ENCODE measurements at regions not wholly inside any gene's neighbourhood (a gene's known extent, or its start where the extent isn't known, plus 50 kb on each side); places are given as distances from the start of the nearest gene placed in this dataset.

DNA sequence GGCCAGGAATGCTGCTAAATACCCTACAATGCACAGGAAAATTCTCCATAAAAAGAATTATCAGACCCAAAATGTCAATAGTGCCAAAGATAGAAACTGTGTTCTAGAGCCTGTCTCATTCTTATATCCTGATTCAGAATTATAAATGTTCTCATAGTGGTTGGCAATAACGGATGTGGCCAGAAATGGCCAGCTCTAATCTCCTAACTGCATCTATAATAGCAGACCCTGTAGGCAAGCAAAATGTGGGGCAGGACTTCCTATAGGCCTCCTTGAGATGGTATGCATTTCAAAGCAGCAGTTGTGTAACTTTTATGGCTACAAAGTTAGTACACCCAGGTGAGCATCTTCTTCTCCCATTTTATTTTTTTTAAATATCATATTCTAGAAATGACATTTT, 95.9 kb upstream of the SGIP1 start:
- Mint-ChIP-seq H3K27me3 (ENCODE audit: low read depth in 3 of 3) (no peaks in the 10 kb centered on the region), H3K4me3 (no peak overlapping the region), H3K4me1 (peaks cover 37% of the 10 kb centered on the region), H3K27ac (peak overlapping the region; percentile 95 to 99 (median 98)), H3K9me3 (peaks cover 0 to 2% (median 0%) of the 10 kb centered on the region in 7 donors), H3K36me3 (no peaks in the 10 kb centered on the region)
- no peaks in the 10 kb centered on the region for H3K27me3 ChIP-seq (ENCODE audit: control insufficient read depth in 2 of 2, insufficient read depth in 2 of 2, low read length in 2 of 2)
- H3K36me3 ChIP-seq (replicated peaks in 1 of 2; ENCODE audit: control insufficient read depth in 1 of 2, insufficient read depth in 2 of 2, low read length in 2 of 2): no peaks in the 10 kb centered on the region
- peaks cover 31 to 40% of the 10 kb centered on the region in 2 donors for H3K4me1 ChIP-seq (ENCODE audit: control insufficient read depth in 1 of 2, insufficient read depth in 2 of 2, low read length in 2 of 2)
- WGBS (ENCODE audit: insufficient coverage): no CpG with 5 or more reads among the region's 1 CpG
- no peaks in the 10 kb centered on the region for H3K79me2 ChIP-seq (ENCODE audit: insufficient read depth, low read length)
- DNase-seq: no peak
- no peak overlapping the region for H3K4me2 ChIP-seq (replicated peaks; ENCODE audit: extremely low read depth, low read length, poor library complexity, severe bottlenecking)
- intact Hi-C loops (cut with micrococcal nuclease): loop anchor here (2.0 to 5.0 kb wide), 3 partner anchors 36 to 101 kb away; no protein-coding TSS in a partner anchor
- no peaks in the 10 kb centered on the region for H4K20me1 ChIP-seq (ENCODE audit: insufficient read depth, low read length)
- no peak overlapping the region for H2AFZ ChIP-seq (ENCODE audit: insufficient read depth, low read depth, low read length, poor library complexity, severe bottlenecking)
- no peaks in the 10 kb centered on the region for H3K9me3 ChIP-seq (replicated peaks in 1 of 2; ENCODE audit: control insufficient read depth in 1 of 2, insufficient read depth in 1 of 2, low read length in 2 of 2)
- TF ChIP-seq, protein P1, sequence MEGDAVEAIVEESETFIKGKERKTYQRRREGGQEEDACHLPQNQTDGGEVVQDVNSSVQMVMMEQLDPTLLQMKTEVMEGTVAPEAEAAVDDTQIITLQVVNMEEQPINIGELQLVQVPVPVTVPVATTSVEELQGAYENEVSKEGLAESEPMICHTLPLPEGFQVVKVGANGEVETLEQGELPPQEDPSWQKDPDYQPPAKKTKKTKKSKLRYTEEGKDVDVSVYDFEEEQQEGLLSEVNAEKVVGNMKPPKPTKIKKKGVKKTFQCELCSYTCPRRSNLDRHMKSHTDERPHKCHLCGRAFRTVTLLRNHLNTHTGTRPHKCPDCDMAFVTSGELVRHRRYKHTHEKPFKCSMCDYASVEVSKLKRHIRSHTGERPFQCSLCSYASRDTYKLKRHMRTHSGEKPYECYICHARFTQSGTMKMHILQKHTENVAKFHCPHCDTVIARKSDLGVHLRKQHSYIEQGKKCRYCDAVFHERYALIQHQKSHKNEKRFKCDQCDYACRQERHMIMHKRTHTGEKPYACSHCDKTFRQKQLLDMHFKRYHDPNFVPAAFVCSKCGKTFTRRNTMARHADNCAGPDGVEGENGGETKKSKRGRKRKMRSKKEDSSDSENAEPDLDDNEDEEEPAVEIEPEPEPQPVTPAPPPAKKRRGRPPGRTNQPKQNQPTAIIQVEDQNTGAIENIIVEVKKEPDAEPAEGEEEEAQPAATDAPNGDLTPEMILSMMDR (IDR thresholded peaks at IDR 0.05): no peak
- no peak overlapping the region for H3K9ac ChIP-seq (ENCODE audit: insufficient read depth, low read length, poor library complexity, severe bottlenecking)
- H3K4me3 ChIP-seq (replicated peaks in 1 of 3; ENCODE audit: low read depth in 2 of 3, low read length in 3 of 3): no peak overlapping the region
- H3K27ac ChIP-seq (ENCODE audit: low read depth in 1 of 2, low read length in 2 of 2): peak overlapping the region; percentile 18 to 95

DNA sequence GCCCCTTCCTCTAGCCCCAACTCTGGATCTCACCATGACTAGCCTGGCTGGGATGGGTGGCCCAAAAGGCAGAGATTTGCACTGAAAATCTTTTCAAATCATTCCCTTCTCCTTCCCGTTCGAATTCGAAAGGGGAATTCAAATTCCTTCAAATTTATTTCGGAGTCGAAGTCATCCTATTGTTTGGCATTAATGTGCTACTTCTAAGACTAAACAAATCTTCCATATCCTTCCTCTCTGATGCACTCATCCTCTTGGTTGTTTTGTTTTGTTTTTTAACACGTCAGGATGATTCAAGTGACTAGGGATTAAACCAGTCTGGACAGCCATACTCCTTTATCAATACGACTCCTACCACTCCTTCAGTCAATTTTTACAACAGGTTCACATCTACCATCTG, 95.5 kb upstream of the SGIP1 start:
- peaks cover 31 to 40% of the 10 kb centered on the region in 2 donors for H3K4me1 ChIP-seq (ENCODE audit: control insufficient read depth in 1 of 2, insufficient read depth in 2 of 2, low read length in 2 of 2)
- H3K27ac ChIP-seq (ENCODE audit: low read depth in 1 of 2, low read length in 2 of 2): peak overlapping the region; percentile 18 to 95
- peak overlapping the region; percentile 58 to 83 for H3K4me3 Mint-ChIP-seq
- H3K36me3 ChIP-seq (replicated peaks in 1 of 2; ENCODE audit: control insufficient read depth in 1 of 2, insufficient read depth in 2 of 2, low read length in 2 of 2): no peaks in the 10 kb centered on the region
- peak overlapping the region; percentile 95 to 99 (median 98) for H3K27ac Mint-ChIP-seq
- H3K4me3 ChIP-seq (replicated peaks in 1 of 3; ENCODE audit: low read depth in 2 of 3, low read length in 3 of 3): peak overlapping the region; percentile 13 to 65 (median 41)
- WGBS (ENCODE audit: insufficient coverage): 80% methylated on average over 1 of the region's 7 CpGs
- peak overlapping the region; percentile 68 for H2AFZ ChIP-seq (ENCODE audit: insufficient read depth, low read depth, low read length, poor library complexity, severe bottlenecking)
- intact Hi-C loops (cut with micrococcal nuclease): loop anchor here (2.0 to 5.0 kb wide), 3 partner anchors 36 to 101 kb away; no protein-coding TSS in a partner anchor
- H3K4me1 Mint-ChIP-seq: peaks cover 38% of the 10 kb centered on the region
- no peaks in the 10 kb centered on the region for H3K9me3 ChIP-seq (replicated peaks in 1 of 2; ENCODE audit: control insufficient read depth in 1 of 2, insufficient read depth in 1 of 2, low read length in 2 of 2)
- H4K20me1 ChIP-seq (ENCODE audit: insufficient read depth, low read length): no peaks in the 10 kb centered on the region
- no peaks in the 10 kb centered on the region for H3K79me2 ChIP-seq (ENCODE audit: insufficient read depth, low read length)
- no peaks in the 10 kb centered on the region for H3K36me3 Mint-ChIP-seq
- peak overlapping the region; percentile 66 for H3K4me2 ChIP-seq (replicated peaks; ENCODE audit: extremely low read depth, low read length, poor library complexity, severe bottlenecking)
- H3K9ac ChIP-seq (ENCODE audit: insufficient read depth, low read length, poor library complexity, severe bottlenecking): peak overlapping the region; percentile 58
- TF ChIP-seq, protein P1 (IDR thresholded peaks at IDR 0.05): no peak
- peak in 1 of 3 donors; percentile 33 for DNase-seq
- H3K27me3 Mint-ChIP-seq (ENCODE audit: low read depth in 3 of 3): no peaks in the 10 kb centered on the region
- H3K27me3 ChIP-seq (ENCODE audit: control insufficient read depth in 2 of 2, insufficient read depth in 2 of 2, low read length in 2 of 2): no peaks in the 10 kb centered on the region
- peaks cover 0 to 2% (median 0%) of the 10 kb centered on the region in 7 donors for H3K9me3 Mint-ChIP-seq
